HG03108 (cell line): ENCODE measurements at regions not wholly inside any gene's neighbourhood (a gene's known extent, or its start where the extent isn't known, plus 50 kb on each side); places are given as distances from the start of the nearest gene placed in this dataset.

ENCODE experiments used
- ATAC-seq: cut with Tn5 transposase; IDR thresholded peaks from one replicate; pipeline ENCODE4 v1.9.1; 2021; ENCODE audit warnings: moderate library complexity; ENCODE audit not compliant: unreplicated experiment

GRCh38 chr15:46773016-46773415 lies 944.3 kb upstream of the SEMA6D start:
- ATAC-seq, result no peak

- ATAC-seq, result no peak
Measured at GRCh38 chr15:46778876-46779275, 938.4 kb upstream of the SEMA6D start.

- no peak for ATAC-seq
Measured at GRCh38 chr15:46786590-46787285, 930.6 kb upstream of the SEMA6D start.

- no peak for ATAC-seq
Measured at GRCh38 chr15:46795685-46796084, 921.6 kb upstream of the SEMA6D start.

- ATAC-seq, result no peak
Measured at GRCh38 chr15:46808834-46809233, 908.5 kb upstream of the SEMA6D start.

- no peak for ATAC-seq
Measured at GRCh38 chr15:46815240-46815639, 902.1 kb upstream of the SEMA6D start.

GRCh38 chr15:46815765-46816164 lies 901.5 kb upstream of the SEMA6D start:
- ATAC-seq, result no peak

- ATAC-seq, result no peak
Measured at GRCh38 chr15:46848704-46849103, 868.6 kb upstream of the SEMA6D start.

GRCh38 chr15:46853600-46853999 lies 863.7 kb upstream of the SEMA6D start:
- no peak for ATAC-seq

- no peak for ATAC-seq
Measured at GRCh38 chr15:46854564-46854963, 862.7 kb upstream of the SEMA6D start.

GRCh38 chr15:46855388-46855787 lies 861.9 kb upstream of the SEMA6D start:
- no peak for ATAC-seq

- ATAC-seq, result no peak
Measured at GRCh38 chr15:46856839-46857502, 860.3 kb upstream of the SEMA6D start.

GRCh38 chr15:46858150-46858549 lies 859.2 kb upstream of the SEMA6D start:
- ATAC-seq, result no peak

GRCh38 chr15:46861796-46862195 lies 855.5 kb upstream of the SEMA6D start:
- no peak for ATAC-seq

GRCh38 chr15:46865155-46865554 lies 852.1 kb upstream of the SEMA6D start:
- ATAC-seq, result no peak

- no peak for ATAC-seq
Measured at GRCh38 chr15:46872286-46872980, 844.9 kb upstream of the SEMA6D start.

- ATAC-seq, result no peak
Measured at GRCh38 chr15:46872981-46873330, 844.3 kb upstream of the SEMA6D start.

- ATAC-seq, result no peak
Measured at GRCh38 chr15:46879032-46879770, 838.1 kb upstream of the SEMA6D start.

- no peak for ATAC-seq
Measured at GRCh38 chr15:46880791-46881190, 836.5 kb upstream of the SEMA6D start.

GRCh38 chr15:46892621-46893160 lies 824.6 kb upstream of the SEMA6D start:
- ATAC-seq, result no peak

- ATAC-seq, result no peak
Measured at GRCh38 chr15:46894644-46895043, 822.7 kb upstream of the SEMA6D start.
